ENCODE measurements at regions not wholly inside any gene's neighbourhood (a gene's known extent, or its start where the extent isn't known, plus 50 kb on each side); places are given as distances from the start of the nearest gene placed in this dataset.

- TF ChIP-seq PBX2 (CRISPR knock-in tag; IDR thresholded peaks at IDR 0.05; ENCODE audit: low read depth) (no peak), PBX2 (tag; conservative IDR thresholded peaks at IDR 0.05; ENCODE audit: low read depth) (peak; percentile 52), SMARCA4 (IDR thresholded peaks at IDR 0.05) (peak; percentile 50; the same call in 1 of the 2 replicates), TEAD4 (IDR thresholded peaks at IDR 0.05; ENCODE audit: low read length) (peak; percentile 51; the same call in 1 of the 2 replicates), TEAD4 (CRISPR knock-in tag; IDR thresholded peaks at IDR 0.05; ENCODE audit: borderline replicate concordance) (no peak), LEF1 (IDR thresholded peaks at IDR 0.05) (peak; percentile 29; the same call in 1 of the 2 replicates), EP300 (IDR thresholded peaks at IDR 0.05; ENCODE audit: low read length) (peak; percentile 80; the same call in 1 of the 2 replicates), MEIS2 (IDR thresholded peaks at IDR 0.05; ENCODE audit: partially characterized antibody) (peak; percentile 42), TCF3 (CRISPR knock-in tag; IDR thresholded peaks at IDR 0.05) (peak; percentile 43; the same call in 1 of the 2 replicates), BRF2 (IDR thresholded peaks at IDR 0.05; ENCODE audit: borderline replicate concordance, insufficient read depth, insufficient read length) (no peak), TAL1 (IDR thresholded peaks at IDR 0.05) (peak; percentile 62)
Observed at GRCh38 chr5:19099195-19099594, 888.8 kb downstream of the CDH18 start (continued).
